ENCODE measurements at regions not wholly inside any gene's neighbourhood (a gene's known extent, or its start where the extent isn't known, plus 50 kb on each side); places are given as distances from the start of the nearest gene placed in this dataset.

DNA sequence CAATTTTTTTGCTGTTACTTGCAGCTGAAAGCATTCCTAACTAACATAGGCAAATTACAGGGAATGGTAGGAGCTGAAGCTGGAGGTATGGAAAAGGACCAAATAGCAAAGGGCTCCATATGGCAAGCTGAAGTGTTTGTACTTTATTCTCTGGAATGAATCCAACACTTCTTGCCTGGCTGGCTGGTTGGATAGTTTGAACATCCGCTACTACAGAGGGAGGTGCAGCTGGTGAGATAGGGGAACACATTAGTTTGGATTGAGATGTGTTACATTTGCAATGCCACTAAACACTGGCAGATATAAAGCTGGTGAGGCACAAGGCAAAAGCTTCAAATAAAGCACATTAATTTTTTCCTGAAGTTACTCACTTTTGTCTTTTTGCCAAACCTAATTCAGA lies 291.5 kb downstream of the SP3 start (continued):
- no peak for TF ChIP-seq ZNF556 (CRISPR knock-in tag; IDR thresholded peaks at IDR 0.05; ENCODE audit: borderline replicate concordance)
- TF ChIP-seq, protein P1, sequence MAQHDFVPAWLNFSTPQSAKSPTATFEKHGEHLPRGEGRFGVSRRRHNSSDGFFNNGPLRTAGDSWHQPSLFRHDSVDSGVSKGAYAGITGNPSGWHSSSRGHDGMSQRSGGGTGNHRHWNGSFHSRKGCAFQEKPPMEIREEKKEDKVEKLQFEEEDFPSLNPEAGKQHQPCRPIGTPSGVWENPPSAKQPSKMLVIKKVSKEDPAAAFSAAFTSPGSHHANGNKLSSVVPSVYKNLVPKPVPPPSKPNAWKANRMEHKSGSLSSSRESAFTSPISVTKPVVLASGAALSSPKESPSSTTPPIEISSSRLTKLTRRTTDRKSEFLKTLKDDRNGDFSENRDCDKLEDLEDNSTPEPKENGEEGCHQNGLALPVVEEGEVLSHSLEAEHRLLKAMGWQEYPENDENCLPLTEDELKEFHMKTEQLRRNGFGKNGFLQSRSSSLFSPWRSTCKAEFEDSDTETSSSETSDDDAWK (CRISPR knock-in tag; IDR thresholded peaks at IDR 0.05): no peak
- TF ChIP-seq DPF2 (CRISPR knock-in tag; IDR thresholded peaks at IDR 0.05; ENCODE audit: borderline replicate concordance, low read depth): no peak
- no peak for TF ChIP-seq ZSCAN31 (CRISPR knock-in tag; IDR thresholded peaks at IDR 0.05; ENCODE audit: low read depth)
- TF ChIP-seq HIVEP1 (CRISPR knock-in tag; IDR thresholded peaks at IDR 0.05): no peak
- TF ChIP-seq DR1 (CRISPR knock-in tag; IDR thresholded peaks at IDR 0.05): no peak

GRCh38 chr2:173676647-173677046 lies 288.5 kb downstream of the SP3 start:
- H3K9me3 ChIP-seq (ENCODE audit: low read length): no peaks in the 10 kb centered on the region
- H3K4me1 ChIP-seq (ENCODE audit: insufficient read depth, low read length): no peaks in the 10 kb centered on the region
- intact Hi-C loops (cut with micrococcal nuclease; ENCODE audit: unreplicated experiment) (no loop called here), in situ Hi-C loops (cut with HindIII; ENCODE audit: extremely low pct_ligation_motif_present, low pct_unique_long_range_greater_than_20kb) (no loop called here)
- ChIA-PET POLR2A (no interaction called here), CTCF (ENCODE audit: low intra/inter-chr PET ratio, low total read pairs) (no interaction called here)
- no peaks in the 10 kb centered on the region for H4K20me1 ChIP-seq (ENCODE audit: insufficient read depth, low read length)
- BruUV-seq (replicated peaks): no TSS peak
- no peak for FAIRE-seq
- H3K4me3 ChIP-seq (replicated peaks in 1 of 3; ENCODE audit: insufficient read depth in 1 of 3, low read depth in 2 of 3, low read length in 3 of 3): no peak overlapping the region
- ATAC-seq: no peak
- H3K27me3 ChIP-seq (ENCODE audit: control insufficient read depth in 1 of 2, insufficient read depth in 2 of 2, low read length in 2 of 2): peaks cover 0 to 6% of the 10 kb centered on the region in 2 experiments; a peak in 3 of 5 replicates
- DNase-seq (ENCODE audit: low spot score): no peak
- no peak overlapping the region for H3K27ac ChIP-seq (ENCODE audit: extremely low read length, insufficient read depth, low read length)
- no peak overlapping the region for H2AFZ ChIP-seq (ENCODE audit: low read length)
- no peak overlapping the region for H3K4me2 ChIP-seq (ENCODE audit: low read depth, low read length)
- H3K9ac ChIP-seq (ENCODE audit: insufficient read depth, low read depth, low read length): no peak overlapping the region
- no peaks in the 10 kb centered on the region for H3K36me3 ChIP-seq (replicated peaks in 1 of 2; ENCODE audit: control insufficient read depth in 1 of 2, insufficient read depth in 2 of 2, low read length in 2 of 2)
- 13% methylated on average over 1 of the region's 1 CpG for WGBS (ENCODE audit: low lambda C conversion rate)
- no peaks in the 10 kb centered on the region for H3K79me2 ChIP-seq (ENCODE audit: insufficient read depth, low read length)
- TF ChIP-seq NONO (IDR thresholded peaks at IDR 0.05) (no peak), NONO (CRISPR knock-in tag; conservative IDR thresholded peaks at IDR 0.05) (no peak), JDP2 (CRISPR knock-in tag; IDR thresholded peaks at IDR 0.05; ENCODE audit: borderline replicate concordance) (no peak), HIVEP1 (CRISPR knock-in tag; IDR thresholded peaks at IDR 0.05) (no peak), HNRNPL (IDR thresholded peaks at IDR 0.05; ENCODE audit: low read depth, low read length) (no peak), NFKBIZ (CRISPR knock-in tag; IDR thresholded peaks at IDR 0.05) (no peak), KDM4B (CRISPR knock-in tag; IDR thresholded peaks at IDR 0.05) (no peak), ZNF850 (CRISPR knock-in tag; conservative IDR thresholded peaks at IDR 0.05) (no peak), TEAD3 (CRISPR knock-in tag; optimal IDR thresholded peaks at IDR 0.05; ENCODE audit: borderline replicate concordance) (no peak), ETV5 (CRISPR knock-in tag; IDR thresholded peaks at IDR 0.05; ENCODE audit: borderline replicate concordance) (no peak)
- TF ChIP-seq, protein P2, sequence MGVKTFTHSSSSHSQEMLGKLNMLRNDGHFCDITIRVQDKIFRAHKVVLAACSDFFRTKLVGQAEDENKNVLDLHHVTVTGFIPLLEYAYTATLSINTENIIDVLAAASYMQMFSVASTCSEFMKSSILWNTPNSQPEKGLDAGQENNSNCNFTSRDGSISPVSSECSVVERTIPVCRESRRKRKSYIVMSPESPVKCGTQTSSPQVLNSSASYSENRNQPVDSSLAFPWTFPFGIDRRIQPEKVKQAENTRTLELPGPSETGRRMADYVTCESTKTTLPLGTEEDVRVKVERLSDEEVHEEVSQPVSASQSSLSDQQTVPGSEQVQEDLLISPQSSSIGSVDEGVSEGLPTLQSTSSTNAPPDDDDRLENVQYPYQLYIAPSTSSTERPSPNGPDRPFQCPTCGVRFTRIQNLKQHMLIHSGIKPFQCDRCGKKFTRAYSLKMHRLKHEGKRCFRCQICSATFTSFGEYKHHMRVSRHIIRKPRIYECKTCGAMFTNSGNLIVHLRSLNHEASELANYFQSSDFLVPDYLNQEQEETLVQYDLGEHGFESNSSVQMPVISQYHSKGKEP (CRISPR knock-in tag; IDR thresholded peaks at IDR 0.05): no peak
- TF ChIP-seq, protein P3, sequence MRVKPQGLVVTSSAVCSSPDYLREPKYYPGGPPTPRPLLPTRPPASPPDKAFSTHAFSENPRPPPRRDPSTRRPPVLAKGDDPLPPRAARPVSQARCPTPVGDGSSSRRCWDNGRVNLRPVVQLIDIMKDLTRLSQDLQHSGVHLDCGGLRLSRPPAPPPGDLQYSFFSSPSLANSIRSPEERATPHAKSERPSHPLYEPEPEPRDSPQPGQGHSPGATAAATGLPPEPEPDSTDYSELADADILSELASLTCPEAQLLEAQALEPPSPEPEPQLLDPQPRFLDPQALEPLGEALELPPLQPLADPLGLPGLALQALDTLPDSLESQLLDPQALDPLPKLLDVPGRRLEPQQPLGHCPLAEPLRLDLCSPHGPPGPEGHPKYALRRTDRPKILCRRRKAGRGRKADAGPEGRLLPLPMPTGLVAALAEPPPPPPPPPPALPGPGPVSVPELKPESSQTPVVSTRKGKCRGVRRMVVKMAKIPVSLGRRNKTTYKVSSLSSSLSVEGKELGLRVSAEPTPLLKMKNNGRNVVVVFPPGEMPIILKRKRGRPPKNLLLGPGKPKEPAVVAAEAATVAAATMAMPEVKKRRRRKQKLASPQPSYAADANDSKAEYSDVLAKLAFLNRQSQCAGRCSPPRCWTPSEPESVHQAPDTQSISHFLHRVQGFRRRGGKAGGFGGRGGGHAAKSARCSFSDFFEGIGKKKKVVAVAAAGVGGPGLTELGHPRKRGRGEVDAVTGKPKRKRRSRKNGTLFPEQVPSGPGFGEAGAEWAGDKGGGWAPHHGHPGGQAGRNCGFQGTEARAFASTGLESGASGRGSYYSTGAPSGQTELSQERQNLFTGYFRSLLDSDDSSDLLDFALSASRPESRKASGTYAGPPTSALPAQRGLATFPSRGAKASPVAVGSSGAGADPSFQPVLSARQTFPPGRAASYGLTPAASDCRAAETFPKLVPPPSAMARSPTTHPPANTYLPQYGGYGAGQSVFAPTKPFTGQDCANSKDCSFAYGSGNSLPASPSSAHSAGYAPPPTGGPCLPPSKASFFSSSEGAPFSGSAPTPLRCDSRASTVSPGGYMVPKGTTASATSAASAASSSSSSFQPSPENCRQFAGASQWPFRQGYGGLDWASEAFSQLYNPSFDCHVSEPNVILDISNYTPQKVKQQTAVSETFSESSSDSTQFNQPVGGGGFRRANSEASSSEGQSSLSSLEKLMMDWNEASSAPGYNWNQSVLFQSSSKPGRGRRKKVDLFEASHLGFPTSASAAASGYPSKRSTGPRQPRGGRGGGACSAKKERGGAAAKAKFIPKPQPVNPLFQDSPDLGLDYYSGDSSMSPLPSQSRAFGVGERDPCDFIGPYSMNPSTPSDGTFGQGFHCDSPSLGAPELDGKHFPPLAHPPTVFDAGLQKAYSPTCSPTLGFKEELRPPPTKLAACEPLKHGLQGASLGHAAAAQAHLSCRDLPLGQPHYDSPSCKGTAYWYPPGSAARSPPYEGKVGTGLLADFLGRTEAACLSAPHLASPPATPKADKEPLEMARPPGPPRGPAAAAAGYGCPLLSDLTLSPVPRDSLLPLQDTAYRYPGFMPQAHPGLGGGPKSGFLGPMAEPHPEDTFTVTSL (CRISPR knock-in tag; IDR thresholded peaks at IDR 0.05; ENCODE audit: borderline replicate concordance): no peak

Data from HepG2 (cell line).